NT2/D1 (cell line): ENCODE measurements at regions not wholly inside any gene's neighbourhood (a gene's known extent, or its start where the extent isn't known, plus 50 kb on each side); places are given as distances from the start of the nearest gene placed in this dataset.
"Not testable (repeated sequence)": the region's sequence is repeated elsewhere in the genome, so short reads cannot be mapped to it uniquely, and the experiment has no call there.

Experiments
- DNase-seq: peaks from one replicate; pipeline ENCODE4 v3.0.0-alpha.2; 2011; ENCODE audit warnings: low read depth, low spot score
- H3K27me3 ChIP-seq: 2 replicates; pipeline ENCODE4 v1.6.0; 2011; ENCODE audit warnings: mild to moderate bottlenecking; ENCODE audit not compliant: insufficient read length, insufficient read depth
- H3K36me3 ChIP-seq: 2 replicates; pipeline ENCODE4 v1.6.1; 2011; ENCODE audit warnings: mild to moderate bottlenecking, low read length, mixed read lengths; ENCODE audit not compliant: insufficient read depth, insufficient read length
- H3K4me1 ChIP-seq: 2 replicates; pipeline ENCODE4 v1.5.1; 2011; ENCODE audit not compliant: insufficient read depth, insufficient read length
- H3K4me3 ChIP-seq: 2 replicates; pipeline ENCODE4 v1.5.1; 2011; ENCODE audit warnings: low read depth; ENCODE audit not compliant: insufficient read length
- H3K9ac ChIP-seq: 2 replicates; pipeline ENCODE4 v1.6.0; 2011; ENCODE audit warnings: low read depth; ENCODE audit not compliant: insufficient read length
- H3K9me3 ChIP-seq: 2 replicates; pipeline ENCODE4 v1.5.1; 2011; ENCODE audit warnings: mild to moderate bottlenecking, low read length; ENCODE audit not compliant: insufficient read depth
- SUZ12 ChIP-seq: IDR thresholded peaks from 2 replicates; pipeline ENCODE4 v1.6.1; 2011; ENCODE audit not compliant: insufficient read length, insufficient read depth; ENCODE audit errors: extremely low read depth
- YY1 ChIP-seq: IDR thresholded peaks from 2 replicates; pipeline ENCODE4 v1.6.1; 2011; ENCODE audit not compliant: insufficient read length, insufficient read depth
- ZNF274 ChIP-seq: IDR thresholded peaks from 2 replicates; pipeline ENCODE4 v1.6.1; 2011; ENCODE audit warnings: mild to moderate bottlenecking, low read depth, low read length

GRCh38 chr11:37988031-37988430, 1390.0 kb upstream of the RAG2 start:
- Histone ChIP-seq H3K4me3 (no peak overlapping the region), H3K36me3 (no peaks in the 10 kb centered on the region), H3K9me3 (no peaks in the 10 kb centered on the region; the same call in 1 of the 2 replicates), H3K27me3 (no peaks in the 10 kb centered on the region), H3K9ac (no peak overlapping the region), H3K4me1 (no peaks in the 10 kb centered on the region)
- no peak for TF ChIP-seq SUZ12
- TF ChIP-seq YY1, result no peak
- TF ChIP-seq ZNF274, result no peak
- no peak for DNase-seq

GRCh38 chr11:37984991-37985390, 1387.0 kb upstream of the RAG2 start:
- Histone ChIP-seq H3K9ac (no peak overlapping the region), H3K27me3 (no peaks in the 10 kb centered on the region), H3K4me1 (no peaks in the 10 kb centered on the region), H3K9me3 (no peaks in the 10 kb centered on the region), H3K36me3 (no peaks in the 10 kb centered on the region), H3K4me3 (no peak overlapping the region)
- DNase-seq, result no peak
- TF ChIP-seq YY1 (no peak), ZNF274 (no peak), SUZ12 (no peak)

GRCh38 chr11:37978647-37979046, 1380.6 kb upstream of the RAG2 start:
- no peak for DNase-seq
- H3K4me1 ChIP-seq, result no peaks in the 10 kb centered on the region
- TF ChIP-seq SUZ12, result no peak
- TF ChIP-seq YY1, result no peak
- no peak for TF ChIP-seq ZNF274
- H3K9me3 ChIP-seq, result no peaks in the 10 kb centered on the region
- H3K36me3 ChIP-seq, result no peaks in the 10 kb centered on the region
- H3K4me3 ChIP-seq, result no peak overlapping the region
- no peaks in the 10 kb centered on the region for H3K27me3 ChIP-seq
- no peak overlapping the region for H3K9ac ChIP-seq

- no peak for DNase-seq
- H3K9me3 ChIP-seq, result no peaks in the 10 kb centered on the region
- H3K36me3 ChIP-seq, result no peaks in the 10 kb centered on the region
- H3K27me3 ChIP-seq, result no peaks in the 10 kb centered on the region
- TF ChIP-seq YY1 (no peak), ZNF274 (no peak), SUZ12 (no peak)
- H3K4me1 ChIP-seq, result no peaks in the 10 kb centered on the region
- H3K9ac ChIP-seq, result no peak overlapping the region
- H3K4me3 ChIP-seq, result no peak overlapping the region
Measured at GRCh38 chr11:37973941-37974340, 1375.9 kb upstream of the RAG2 start.

GRCh38 chr11:37972691-37973090, 1374.7 kb upstream of the RAG2 start:
- no peaks in the 10 kb centered on the region for H3K4me1 ChIP-seq
- TF ChIP-seq SUZ12 (no peak), ZNF274 (no peak), YY1 (no peak)
- no peaks in the 10 kb centered on the region for H3K36me3 ChIP-seq
- H3K9me3 ChIP-seq, result no peaks in the 10 kb centered on the region
- no peak overlapping the region for H3K9ac ChIP-seq
- H3K27me3 ChIP-seq, result no peaks in the 10 kb centered on the region
- DNase-seq, result no peak
- no peak overlapping the region for H3K4me3 ChIP-seq

- not testable (repeated sequence) for DNase-seq, H3K27me3 ChIP-seq, H3K36me3 ChIP-seq, H3K4me3 ChIP-seq, H3K9me3 ChIP-seq, H3K4me1 ChIP-seq, H3K9ac ChIP-seq
Measured at GRCh38 chr11:37969336-37969735, 1371.3 kb upstream of the RAG2 start.

- Histone ChIP-seq H3K9me3 (no peaks in the 10 kb centered on the region), H3K36me3 (no peaks in the 10 kb centered on the region), H3K9ac (no peak overlapping the region), H3K27me3 (no peaks in the 10 kb centered on the region), H3K4me3 (no peak overlapping the region), H3K4me1 (no peaks in the 10 kb centered on the region)
- TF ChIP-seq SUZ12 (no peak), ZNF274 (no peak), YY1 (no peak)
- no peak for DNase-seq
Measured at GRCh38 chr11:37968148-37968547, 1370.1 kb upstream of the RAG2 start.

- H3K36me3 ChIP-seq, result no peaks in the 10 kb centered on the region
- H3K9me3 ChIP-seq, result no peaks in the 10 kb centered on the region
- TF ChIP-seq YY1 (no peak), ZNF274 (no peak), SUZ12 (no peak)
- no peaks in the 10 kb centered on the region for H3K4me1 ChIP-seq
- no peak for DNase-seq
- H3K9ac ChIP-seq, result no peak overlapping the region
- H3K4me3 ChIP-seq, result no peak overlapping the region
- H3K27me3 ChIP-seq, result no peaks in the 10 kb centered on the region
Measured at GRCh38 chr11:37967635-37968034, 1369.6 kb upstream of the RAG2 start.
